AG10803 (cell line): ENCODE measurements at regions not wholly inside any gene's neighbourhood (a gene's known extent, or its start where the extent isn't known, plus 50 kb on each side); places are given as distances from the start of the nearest gene placed in this dataset.

Experiments used
- DNase-seq: peaks from one replicate; pipeline ENCODE4 v3.0.0; 2010; ENCODE audit warnings: low read depth
- H3K4me3 ChIP-seq: 2 replicates; pipeline ENCODE4 v1.5.1; 2011; ENCODE audit warnings: mild to moderate bottlenecking, low read length, control low read depth
- CTCF ChIP-seq: conservative IDR thresholded peaks from 2 replicates; pipeline ENCODE4 v1.5.1; 2011; ENCODE audit warnings: mild to moderate bottlenecking, low read length, control low read depth, inconsistent platforms

GRCh38 chr3:8450618-8451017 lies 51.0 kb upstream of the LMCD1 start:
- no peak overlapping the region for H3K4me3 ChIP-seq
- no peak; the same call in 1 of the 2 replicates for TF ChIP-seq CTCF
- peak; percentile 75 for DNase-seq

GRCh38 chr3:8451696-8452095 lies 49.9 kb upstream of the LMCD1 start:
- TF ChIP-seq CTCF = no peak
- peak; percentile 83 for DNase-seq
- H3K4me3 ChIP-seq = no peak overlapping the region
